Fibroblast of skin of right biceps (primary cell): ENCODE measurements at regions not wholly inside any gene's neighbourhood (a gene's known extent, or its start where the extent isn't known, plus 50 kb on each side); places are given as distances from the start of the nearest gene placed in this dataset.

Experiments used
- DNase-seq: peaks from one replicate; pipeline ENCODE4 v3.0.0-alpha.2; 2013

- peak; percentile 61 for DNase-seq
Observed at GRCh38 chr1:106954661-106955229, 101.7 kb upstream of the PRMT6 start.

GRCh38 chr1:106956721-106957120 is 99.8 kb upstream of the PRMT6 start:
- peak; percentile 81 for DNase-seq

- no peak for DNase-seq
Observed at GRCh38 chr1:106957795-106958194, 98.7 kb upstream of the PRMT6 start.

- no peak for DNase-seq
Observed at GRCh38 chr1:106960412-106960811, 96.1 kb upstream of the PRMT6 start.

- no peak for DNase-seq
Observed at GRCh38 chr1:106961646-106962045, 94.8 kb upstream of the PRMT6 start.

- peak; percentile 12 for DNase-seq
Observed at GRCh38 chr1:106962591-106962990, 93.9 kb upstream of the PRMT6 start.

- DNase-seq: no peak
Observed at GRCh38 chr1:106964495-106964894, 92.0 kb upstream of the PRMT6 start.

GRCh38 chr1:106968644-106969043 is 87.8 kb upstream of the PRMT6 start:
- no peak for DNase-seq

- no peak for DNase-seq
Observed at GRCh38 chr1:106969731-106970130, 86.7 kb upstream of the PRMT6 start.

- no peak for DNase-seq
Observed at GRCh38 chr1:106972074-106972473, 84.4 kb upstream of the PRMT6 start.

- DNase-seq: no peak
Observed at GRCh38 chr1:106975944-106976343, 80.5 kb upstream of the PRMT6 start.

GRCh38 chr1:106978477-106979322 is 77.8 kb upstream of the PRMT6 start:
- DNase-seq: peak; percentile 66

GRCh38 chr1:106979371-106979770 is 77.1 kb upstream of the PRMT6 start:
- DNase-seq: no peak

GRCh38 chr1:106980121-106980520 is 76.4 kb upstream of the PRMT6 start:
- DNase-seq: peak; percentile 54

- no peak for DNase-seq
Observed at GRCh38 chr1:106984801-106985200, 71.7 kb upstream of the PRMT6 start.

GRCh38 chr1:106986603-106987002 is 69.9 kb upstream of the PRMT6 start:
- DNase-seq: no peak

GRCh38 chr1:106995970-106996369 is 60.5 kb upstream of the PRMT6 start:
- DNase-seq: no peak

GRCh38 chr1:106998431-106999002 is 58.0 kb upstream of the PRMT6 start:
- no peak for DNase-seq

GRCh38 chr1:107000902-107001301 is 55.6 kb upstream of the PRMT6 start:
- DNase-seq: no peak

- no peak for DNase-seq
Observed at GRCh38 chr1:107003972-107004371, 52.5 kb upstream of the PRMT6 start.

GRCh38 chr1:107004421-107004820 is 52.1 kb upstream of the PRMT6 start:
- DNase-seq: peak; percentile 17
